ENCODE measurements at regions not wholly inside any gene's neighbourhood (a gene's known extent, or its start where the extent isn't known, plus 50 kb on each side); places are given as distances from the start of the nearest gene placed in this dataset.

- H3K79me2 ChIP-seq (ENCODE audit: control insufficient read depth, insufficient read depth, low read length) = no peaks in the 10 kb centered on the region
- no peaks in the 10 kb centered on the region for H3K4me1 ChIP-seq (ENCODE audit: control insufficient read depth, insufficient read depth, low read length)
- H3K9ac ChIP-seq (ENCODE audit: control insufficient read depth, insufficient read depth, low read length) = no peak overlapping the region
- H3K27ac ChIP-seq (ENCODE audit: control insufficient read depth, insufficient read depth) = no peak overlapping the region
- ChIA-PET POLR2A (no interaction called here), SMC1A (ENCODE audit: uncharacterized antibody, unreplicated experiment) (interaction anchor here (0.5 kb wide), 1 partner anchor 436 kb away, joined by 3 read pairs; no protein-coding TSS in a partner anchor), CTCF (interaction anchor here (1.5 kb wide), 1 partner anchor 11 kb away, joined by 3 read pairs; no protein-coding TSS in a partner anchor), RAD21 (ENCODE audit: unreplicated experiment) (no interaction called here)
- H3K27me3 ChIP-seq (replicated peaks in 1 of 2; ENCODE audit: control insufficient read depth in 2 of 2, insufficient read depth in 2 of 2, low read length in 1 of 2) = no peaks in the 10 kb centered on the region
- H3K36me3 ChIP-seq (ENCODE audit: control insufficient read depth in 2 of 2, insufficient read depth in 2 of 2, low read length in 1 of 2) = no peaks in the 10 kb centered on the region
- ATAC-seq = no peak
- BruUV-seq (replicated peaks) = no TSS peak
- H3K4me3 ChIP-seq = no peak overlapping the region
- no peaks in the 10 kb centered on the region for H4K20me1 ChIP-seq (ENCODE audit: control insufficient read depth, insufficient read depth)
- 100% methylated on average over 1 of the region's 1 CpG for WGBS (ENCODE audit: insufficient coverage, insufficient replicate concordance, low lambda C conversion rate, missing lambda C conversion rate)
- no peak overlapping the region for H2AFZ ChIP-seq (ENCODE audit: control insufficient read depth, low read depth, low read length)
- no peak for FAIRE-seq
- no peak for DNase-seq (ENCODE audit: low read depth, low spot score)
- in situ Hi-C loops (cut with MboI) (no loop called here), intact Hi-C loops (cut with micrococcal nuclease; ENCODE audit: unreplicated experiment) (no loop called here)
- H3K9me3 ChIP-seq (replicated peaks; ENCODE audit: control insufficient read depth, insufficient read depth, low read length) = no peaks in the 10 kb centered on the region
- H3K4me2 ChIP-seq (ENCODE audit: control insufficient read depth, insufficient read depth) = no peak overlapping the region
- TF ChIP-seq SREBF1 (IDR thresholded peaks at IDR 0.05; ENCODE audit: low read length) (no peak), WRNIP1 (IDR thresholded peaks at IDR 0.05; ENCODE audit: borderline replicate concordance, low read depth, low read length) (no peak), ZNF687 (IDR thresholded peaks at IDR 0.05) (no peak), PBX3 (IDR thresholded peaks at IDR 0.05; ENCODE audit: insufficient replicate concordance, low read depth, low read length) (no peak), HSF1 (IDR thresholded peaks at IDR 0.05; ENCODE audit: low read depth, low read length) (no peak), RAD21 (IDR thresholded peaks at IDR 0.05; ENCODE audit: insufficient read depth, low read depth, low read length) (no peak), TARDBP (IDR thresholded peaks at IDR 0.05; ENCODE audit: borderline replicate concordance) (no peak), SMC3 (IDR thresholded peaks at IDR 0.05; ENCODE audit: borderline replicate concordance, low read length) (no peak), ZNF207 (IDR thresholded peaks at IDR 0.05; ENCODE audit: borderline replicate concordance) (no peak), RFX5 (IDR thresholded peaks at IDR 0.05; ENCODE audit: low read depth, low read length) (no peak), STAT1 (conservative IDR thresholded peaks at IDR 0.05) (no peak), BCL3 (IDR thresholded peaks at IDR 0.05; ENCODE audit: borderline replicate concordance, insufficient read depth, low read depth, low read length, poor library complexity, severe bottlenecking) (no peak), JUNB (IDR thresholded peaks at IDR 0.05) (no peak), SUPT20H (IDR thresholded peaks at IDR 0.05; ENCODE audit: borderline replicate concordance, control insufficient read depth, low read depth, low read length) (no peak), DPF2 (IDR thresholded peaks at IDR 0.05) (no peak), CBX5 (IDR thresholded peaks at IDR 0.05; ENCODE audit: low read depth) (no peak), ELK1 (IDR thresholded peaks at IDR 0.05; ENCODE audit: low read depth, low read length) (no peak)
These were observed 880.6 kb upstream of the LRATD1 start for GRCh38 chr2:13751955-13752354.
